GM21786 (cell line): ENCODE measurements at regions not wholly inside any gene's neighbourhood (a gene's known extent, or its start where the extent isn't known, plus 50 kb on each side); places are given as distances from the start of the nearest gene placed in this dataset.

Experiments
- ATAC-seq: cut with Tn5 transposase; IDR thresholded peaks from one replicate; pipeline ENCODE4 v1.9.1; 2021; ENCODE audit not compliant: unreplicated experiment

GRCh38 chr2:65710356-65710755 lies 278.0 kb upstream of the SPRED2 start:
- no peak for ATAC-seq

- ATAC-seq: no peak
These were observed 275.7 kb upstream of the SPRED2 start for GRCh38 chr2:65708086-65708485.

- ATAC-seq: no peak
These were observed 274.0 kb upstream of the SPRED2 start for GRCh38 chr2:65706411-65706810.

DNA sequence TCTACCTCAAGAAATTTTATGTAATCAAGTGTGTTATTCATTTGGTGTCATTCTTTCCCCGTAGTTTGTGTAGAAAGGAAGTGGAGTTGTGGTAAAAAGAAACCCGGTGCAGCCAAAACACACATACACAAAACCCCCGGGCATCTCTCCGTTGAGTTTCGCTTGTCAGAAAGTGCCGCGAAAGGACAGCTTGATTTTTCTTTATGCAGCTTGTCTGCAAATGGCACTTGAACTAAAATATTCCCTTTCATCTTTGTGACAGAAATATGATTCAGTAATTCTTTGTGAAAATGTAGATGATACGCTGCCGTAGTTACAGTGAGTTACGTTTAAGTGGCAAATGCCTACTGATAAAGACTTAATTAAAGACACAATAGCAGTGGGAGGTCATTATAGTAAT lies 268.8 kb upstream of the SPRED2 start:
- no peak for ATAC-seq

GRCh38 chr2:65700720-65701119 lies 268.3 kb upstream of the SPRED2 start:
- no peak for ATAC-seq

DNA sequence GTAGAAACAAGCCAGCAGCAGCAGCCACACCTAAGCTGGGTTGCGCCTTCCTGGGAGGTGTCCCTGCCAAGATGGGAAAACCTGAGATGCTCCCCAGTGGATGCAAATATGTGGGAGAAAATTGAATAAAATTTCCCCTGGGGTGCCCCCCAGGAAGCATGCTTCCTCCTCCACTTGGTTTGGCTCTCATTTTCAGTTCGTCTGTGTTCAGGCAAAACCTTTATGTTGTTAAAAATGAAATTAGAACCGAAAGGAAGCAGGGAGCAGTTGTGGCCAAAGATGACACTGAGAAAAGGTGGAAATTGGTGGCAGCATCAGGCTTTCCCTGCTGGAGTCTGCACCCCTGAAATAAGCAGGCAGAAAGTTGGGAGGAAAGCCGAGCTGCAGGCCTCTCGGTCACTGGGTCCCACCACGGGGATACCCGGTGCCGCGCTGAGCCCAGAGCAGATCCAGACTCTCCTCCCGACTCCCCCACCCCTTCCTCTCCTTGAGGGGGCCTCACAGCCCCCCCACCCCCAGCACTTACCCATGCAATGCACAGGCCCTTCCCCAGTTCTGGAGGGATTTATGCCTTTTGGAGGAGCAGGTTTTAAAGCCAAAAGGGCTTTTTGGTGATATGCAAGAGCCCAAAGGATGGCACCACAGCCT lies 267.7 kb upstream of the SPRED2 start:
- ATAC-seq: no peak

- no peak for ATAC-seq
These were observed 259.4 kb upstream of the SPRED2 start for GRCh38 chr2:65691816-65692215.

GRCh38 chr2:65688141-65688886 lies 255.9 kb upstream of the SPRED2 start:
- ATAC-seq: no peak

GRCh38 chr2:65687614-65688013 lies 255.2 kb upstream of the SPRED2 start:
- no peak for ATAC-seq

DNA sequence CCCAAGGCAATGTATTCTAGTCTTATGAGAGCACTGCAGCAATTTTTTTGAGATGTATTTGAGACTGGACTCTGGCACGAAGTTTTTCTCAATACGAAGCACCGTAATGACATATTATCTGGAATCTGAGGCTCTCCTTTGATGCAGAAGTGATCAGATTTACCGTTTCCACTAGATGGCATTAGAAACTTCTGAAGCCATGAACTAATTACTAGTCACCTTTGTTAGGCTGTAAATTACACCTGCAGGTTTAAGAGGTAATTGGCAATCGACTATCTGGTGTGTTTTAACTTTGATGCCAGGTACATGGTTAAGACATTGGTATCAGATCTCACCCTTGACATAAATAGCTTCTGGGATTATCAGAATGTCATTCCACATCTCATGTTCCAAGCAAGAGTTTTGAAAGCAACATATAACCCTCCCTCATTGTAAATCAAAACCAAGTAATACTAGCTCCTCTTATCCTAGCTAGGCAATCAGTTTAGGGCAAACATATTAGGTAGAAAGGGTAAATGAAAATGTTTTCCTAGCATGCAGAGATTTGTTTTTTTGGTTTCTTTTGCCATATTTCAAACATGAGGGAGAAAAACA lies 254.6 kb upstream of the SPRED2 start:
- no peak for ATAC-seq

- ATAC-seq: no peak
These were observed 249.1 kb upstream of the SPRED2 start for GRCh38 chr2:65681503-65681902.

GRCh38 chr2:65678779-65679391 lies 246.5 kb upstream of the SPRED2 start:
- no peak for ATAC-seq

DNA sequence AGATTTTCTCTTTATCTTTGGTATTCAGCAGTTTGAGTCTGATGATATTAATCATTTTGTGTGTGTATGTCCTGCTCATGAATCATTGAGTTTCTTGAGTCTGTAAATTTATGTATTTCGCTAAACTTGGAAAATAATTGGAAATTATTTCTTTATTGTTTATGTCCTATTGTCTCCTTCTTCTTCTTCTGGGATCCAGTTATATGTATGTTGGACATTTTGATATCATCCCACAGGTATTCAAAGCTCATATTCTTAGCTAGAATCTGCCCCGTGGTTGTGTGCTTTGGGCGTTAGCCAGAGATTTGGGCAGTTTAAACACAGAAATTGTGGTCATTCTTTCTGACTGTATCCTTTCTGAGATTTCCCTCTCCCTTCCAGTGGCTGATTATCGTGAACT lies 243.0 kb upstream of the SPRED2 start:
- ATAC-seq: no peak

DNA sequence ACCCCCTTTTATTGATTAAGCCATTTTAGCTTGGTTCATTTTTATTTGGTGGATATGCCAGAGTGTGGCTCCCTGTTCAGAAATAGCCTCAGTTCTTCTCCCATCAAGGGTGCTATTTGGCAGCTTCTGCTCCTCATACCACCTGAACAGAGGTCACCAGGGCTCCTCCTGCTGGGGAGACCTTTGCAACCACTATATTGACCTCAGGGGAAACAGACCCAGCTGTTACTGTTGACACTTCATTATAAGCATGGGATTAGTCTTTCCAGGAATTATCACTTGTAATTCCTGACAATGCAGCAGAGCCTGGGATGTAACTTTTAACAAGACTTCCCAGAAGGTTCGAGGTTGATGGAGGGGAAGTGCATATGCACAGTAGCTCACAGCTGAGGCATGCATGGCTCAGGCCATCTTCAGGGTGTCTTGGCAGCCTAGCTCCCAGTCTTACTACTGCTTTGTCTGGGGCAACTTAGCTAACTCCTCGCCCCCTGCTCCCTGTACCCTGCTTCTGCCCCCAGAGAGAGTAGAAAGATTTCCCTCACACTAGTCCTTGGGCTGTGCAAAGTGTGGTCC lies 239.4 kb upstream of the SPRED2 start:
- no peak for ATAC-seq

GRCh38 chr2:65669574-65669973 lies 237.2 kb upstream of the SPRED2 start:
- no peak for ATAC-seq

DNA sequence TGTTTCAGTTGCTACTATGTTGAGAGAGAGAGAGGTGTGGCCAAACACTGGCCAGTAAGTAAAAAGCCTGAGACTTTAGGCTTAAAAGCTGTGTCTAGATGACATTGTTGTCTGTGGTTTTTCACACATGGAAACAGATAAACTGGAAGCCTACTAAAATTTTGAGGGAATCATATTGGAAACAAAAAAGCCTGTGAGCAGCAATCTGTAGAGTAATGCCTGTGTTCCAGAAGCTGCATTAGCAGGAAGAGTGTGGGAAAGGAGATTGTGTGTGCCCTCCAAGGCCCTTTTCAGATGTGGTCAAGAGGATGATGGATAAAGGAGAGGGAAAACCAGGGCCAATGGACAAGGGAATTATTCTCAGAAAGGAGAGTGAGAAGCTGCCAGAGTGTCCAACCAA lies 236.3 kb upstream of the SPRED2 start:
- ATAC-seq: no peak

- ATAC-seq: peak; percentile 99
These were observed 233.8 kb upstream of the SPRED2 start for GRCh38 chr2:65666156-65666725.

DNA sequence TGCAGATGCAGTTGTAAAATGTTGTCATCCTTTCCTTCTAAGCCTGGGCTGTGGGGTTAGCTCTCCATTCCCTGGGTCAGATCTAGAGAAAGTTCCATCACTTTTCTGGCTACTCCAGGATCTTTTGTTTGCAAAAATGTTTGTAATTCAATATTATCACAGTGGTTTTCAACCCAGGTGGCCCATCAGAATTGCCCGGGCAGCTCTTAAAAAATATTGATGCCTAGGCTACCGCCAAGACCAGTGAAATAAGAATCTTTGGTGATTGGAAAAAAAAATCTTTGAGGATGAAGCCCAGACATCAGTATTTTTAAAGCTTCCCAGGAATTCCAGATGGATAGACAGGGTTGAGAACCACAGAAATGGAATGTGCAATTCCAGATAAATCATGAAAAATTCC lies 232.5 kb upstream of the SPRED2 start:
- ATAC-seq: no peak

DNA sequence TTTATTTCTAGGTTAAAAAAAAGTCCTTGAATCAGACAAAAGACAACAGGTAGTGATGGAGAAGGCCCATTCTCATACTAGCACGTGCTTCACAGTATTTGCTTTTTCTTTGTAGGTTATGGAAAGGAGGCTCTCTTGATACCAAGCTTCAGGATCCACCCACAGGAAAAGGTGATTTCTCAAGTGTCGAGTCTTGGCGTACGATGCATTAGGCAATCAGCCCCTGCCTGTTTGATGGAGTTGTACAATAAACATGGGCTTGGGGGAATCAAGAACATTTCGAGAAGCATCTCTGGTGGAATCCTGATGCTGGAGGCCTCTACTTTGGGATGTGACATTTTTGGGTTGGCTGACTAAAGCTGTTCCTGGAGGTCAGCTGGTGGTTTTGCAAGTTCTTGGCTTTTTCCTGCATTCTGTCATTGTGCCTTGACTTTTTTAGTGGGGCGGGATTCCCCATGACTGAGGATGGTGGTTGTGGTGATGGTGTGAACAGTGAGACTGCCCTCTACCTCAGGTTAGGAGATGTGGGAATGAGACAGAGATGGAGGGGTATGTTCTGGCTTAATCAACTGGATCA lies 231.5 kb upstream of the SPRED2 start:
- ATAC-seq: no peak

GRCh38 chr2:65662654-65663432 lies 230.4 kb upstream of the SPRED2 start:
- no peak for ATAC-seq
